ENCODE measurements at regions not wholly inside any gene's neighbourhood (a gene's known extent, or its start where the extent isn't known, plus 50 kb on each side); places are given as distances from the start of the nearest gene placed in this dataset.

DNA sequence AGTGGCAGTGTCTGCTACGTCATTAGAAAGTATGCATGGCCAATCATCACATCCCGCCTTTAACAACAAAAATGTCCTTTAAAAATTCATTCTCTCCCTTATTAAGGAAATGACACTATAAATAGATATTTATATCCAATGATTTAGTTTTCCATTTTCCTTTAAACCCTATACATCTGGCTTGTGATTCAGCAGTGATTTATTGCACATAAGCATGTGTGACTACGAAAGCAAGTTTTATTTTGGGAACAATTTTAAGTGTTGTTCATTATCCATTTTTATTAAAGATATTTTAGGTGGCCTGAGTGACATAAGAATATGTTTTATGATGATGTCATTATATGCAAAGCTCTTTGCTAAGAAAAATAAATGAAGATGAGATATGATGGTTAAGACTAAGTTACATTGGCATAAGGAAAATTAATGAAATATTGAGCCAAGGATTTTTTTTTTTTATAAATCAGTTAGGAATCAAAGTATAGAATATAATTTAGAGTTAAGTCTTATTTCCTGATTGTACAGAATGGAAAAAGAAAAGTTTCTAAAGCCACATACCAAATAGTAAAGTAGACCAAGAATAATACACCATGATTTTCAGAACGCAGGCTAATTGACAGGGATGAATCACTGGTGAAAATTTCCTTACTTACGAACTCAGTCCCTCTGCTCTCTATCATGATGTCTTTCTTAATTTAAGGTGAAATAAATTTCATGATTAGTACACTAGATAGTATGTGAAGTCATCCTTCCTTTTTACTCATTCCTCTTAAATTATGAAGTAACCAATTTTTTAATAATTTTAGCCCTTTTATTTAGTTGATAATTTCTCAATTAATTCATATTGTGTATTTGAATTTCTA, 822.4 kb downstream of the FAT4 start:
- H3K4me3 ChIP-seq (ENCODE audit: low read depth, low read length) = no peak overlapping the region
- TF ChIP-seq, protein P1, sequence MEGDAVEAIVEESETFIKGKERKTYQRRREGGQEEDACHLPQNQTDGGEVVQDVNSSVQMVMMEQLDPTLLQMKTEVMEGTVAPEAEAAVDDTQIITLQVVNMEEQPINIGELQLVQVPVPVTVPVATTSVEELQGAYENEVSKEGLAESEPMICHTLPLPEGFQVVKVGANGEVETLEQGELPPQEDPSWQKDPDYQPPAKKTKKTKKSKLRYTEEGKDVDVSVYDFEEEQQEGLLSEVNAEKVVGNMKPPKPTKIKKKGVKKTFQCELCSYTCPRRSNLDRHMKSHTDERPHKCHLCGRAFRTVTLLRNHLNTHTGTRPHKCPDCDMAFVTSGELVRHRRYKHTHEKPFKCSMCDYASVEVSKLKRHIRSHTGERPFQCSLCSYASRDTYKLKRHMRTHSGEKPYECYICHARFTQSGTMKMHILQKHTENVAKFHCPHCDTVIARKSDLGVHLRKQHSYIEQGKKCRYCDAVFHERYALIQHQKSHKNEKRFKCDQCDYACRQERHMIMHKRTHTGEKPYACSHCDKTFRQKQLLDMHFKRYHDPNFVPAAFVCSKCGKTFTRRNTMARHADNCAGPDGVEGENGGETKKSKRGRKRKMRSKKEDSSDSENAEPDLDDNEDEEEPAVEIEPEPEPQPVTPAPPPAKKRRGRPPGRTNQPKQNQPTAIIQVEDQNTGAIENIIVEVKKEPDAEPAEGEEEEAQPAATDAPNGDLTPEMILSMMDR (IDR thresholded peaks at IDR 0.05; ENCODE audit: borderline replicate concordance, insufficient read depth, low read depth, low read length) = no peak

DNA sequence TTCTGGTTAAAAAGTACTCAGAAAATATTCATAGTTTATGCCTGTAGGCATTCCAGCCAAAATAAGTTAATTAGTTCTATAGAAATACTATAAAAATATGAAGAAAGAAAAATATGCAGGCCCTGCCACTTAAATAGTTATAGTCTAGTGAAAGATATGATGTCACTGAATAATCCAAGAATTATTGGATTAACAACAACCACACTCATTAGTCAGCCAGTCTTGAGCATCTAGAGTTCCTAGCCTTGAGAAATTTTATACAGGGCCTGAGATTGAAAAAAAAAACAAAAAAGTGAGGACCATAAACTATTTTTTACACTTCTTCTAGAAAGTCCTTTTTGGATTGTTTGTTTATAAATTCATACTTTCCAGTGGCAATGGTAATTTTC, 823.0 kb downstream of the FAT4 start:
- TF ChIP-seq, protein P1 (IDR thresholded peaks at IDR 0.05; ENCODE audit: borderline replicate concordance, insufficient read depth, low read depth, low read length) = no peak
- H3K4me3 ChIP-seq (ENCODE audit: low read depth, low read length) = no peak overlapping the region

- no peak overlapping the region for H3K4me3 ChIP-seq (ENCODE audit: low read depth, low read length)
- TF ChIP-seq, protein P1 (IDR thresholded peaks at IDR 0.05; ENCODE audit: borderline replicate concordance, insufficient read depth, low read depth, low read length) = no peak
These were observed 829.9 kb downstream of the FAT4 start for GRCh38 chr4:126144543-126145237.

DNA sequence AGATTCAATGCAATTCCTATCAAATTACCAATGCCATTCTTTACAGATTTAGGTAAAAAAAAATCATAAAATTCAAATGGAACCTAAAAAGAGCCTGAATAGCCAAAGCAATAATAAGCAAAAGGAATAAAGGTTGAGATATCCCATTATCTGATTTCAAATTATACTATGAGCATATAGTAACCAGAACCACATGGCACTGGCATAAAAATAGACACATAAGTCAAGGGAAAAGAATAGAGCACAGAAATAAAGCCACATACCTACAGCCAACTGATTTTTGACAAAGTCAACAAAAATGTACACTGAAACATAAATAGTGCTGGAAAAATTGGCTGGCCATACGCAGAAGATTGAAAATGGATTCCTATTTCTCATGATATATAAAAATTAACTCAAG, 853.7 kb downstream of the FAT4 start:
- H3K4me3 ChIP-seq (ENCODE audit: low read depth, low read length) = no peak overlapping the region
- TF ChIP-seq, protein P1 (IDR thresholded peaks at IDR 0.05; ENCODE audit: borderline replicate concordance, insufficient read depth, low read depth, low read length) = no peak

DNA sequence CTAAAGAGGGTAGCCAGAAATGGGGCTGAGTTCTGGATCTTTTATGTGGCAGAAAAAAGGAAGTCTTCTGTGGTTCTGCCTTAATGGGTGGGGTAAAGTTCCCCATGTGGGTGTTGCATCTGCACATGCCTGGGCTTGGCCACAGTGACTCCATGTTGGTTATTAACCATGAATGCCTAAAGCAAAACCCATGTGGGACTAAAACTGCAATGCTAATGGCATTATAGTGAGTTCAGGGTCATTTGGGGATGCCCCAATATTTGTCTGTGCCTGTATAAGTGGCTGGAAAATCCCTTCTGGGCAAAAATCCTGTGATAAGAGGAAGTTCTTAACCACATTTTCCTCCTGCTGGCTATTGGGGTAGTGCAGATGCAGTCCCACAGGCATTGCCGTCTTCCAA, 857.4 kb downstream of the FAT4 start:
- TF ChIP-seq, protein P1 (IDR thresholded peaks at IDR 0.05; ENCODE audit: borderline replicate concordance, insufficient read depth, low read depth, low read length) = no peak
- H3K4me3 ChIP-seq (ENCODE audit: low read depth, low read length) = no peak overlapping the region

DNA sequence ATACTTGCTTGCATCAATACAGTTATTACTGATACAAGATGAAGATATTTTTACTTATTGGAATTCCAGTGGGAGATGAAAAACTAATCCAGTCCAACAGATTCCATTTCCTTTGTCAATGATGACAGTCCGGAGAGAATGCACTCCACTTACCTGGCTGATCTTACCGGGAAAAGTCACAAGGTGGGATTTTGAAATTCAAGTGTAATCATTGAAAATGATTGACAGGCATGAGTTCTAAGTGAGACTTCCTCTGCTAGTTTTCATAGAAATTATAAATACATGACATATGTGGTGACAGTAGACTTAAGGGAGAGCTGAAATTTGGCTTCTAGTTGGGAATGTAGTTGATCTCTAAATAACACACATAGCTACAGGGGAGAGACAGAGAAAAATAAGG, 859.9 kb downstream of the FAT4 start:
- TF ChIP-seq, protein P1 (IDR thresholded peaks at IDR 0.05; ENCODE audit: borderline replicate concordance, insufficient read depth, low read depth, low read length) = no peak

DNA sequence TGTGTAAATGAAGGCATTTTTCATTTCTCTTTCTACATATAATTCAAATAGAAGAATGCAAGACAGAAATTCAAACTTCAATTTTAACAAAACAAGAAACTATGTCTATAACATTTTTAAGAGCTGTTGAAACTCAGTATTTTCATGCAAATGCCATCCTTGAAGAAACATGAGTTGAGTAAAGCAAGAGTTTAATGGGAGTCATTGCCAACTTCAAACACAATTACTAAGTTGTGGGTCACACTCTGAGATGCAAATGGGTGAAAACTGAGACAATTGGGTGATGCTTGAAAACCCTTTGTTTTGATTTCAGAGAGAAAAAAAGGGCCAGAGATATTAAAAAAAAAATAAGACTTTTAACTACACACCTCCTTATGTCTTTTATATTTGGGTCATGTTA, 865.9 kb downstream of the FAT4 start:
- TF ChIP-seq, protein P1 (IDR thresholded peaks at IDR 0.05; ENCODE audit: borderline replicate concordance, insufficient read depth, low read depth, low read length) = no peak
- no peak overlapping the region for H3K4me3 ChIP-seq (ENCODE audit: low read depth, low read length)

More for the DNA sequence above, 859.9 kb downstream of the FAT4 start:
- H3K4me3 ChIP-seq (ENCODE audit: low read depth, low read length) = no peak overlapping the region

All from GM12875 (cell line).